ENCODE measurements at regions not wholly inside any gene's neighbourhood (a gene's known extent, or its start where the extent isn't known, plus 50 kb on each side); places are given as distances from the start of the nearest gene placed in this dataset.

- ChIA-PET SMC1A (ENCODE audit: uncharacterized antibody, unreplicated experiment) (no interaction called here), POLR2A (no interaction called here), CTCF (no interaction called here), RAD21 (ENCODE audit: unreplicated experiment) (no interaction called here)
- no peak overlapping the region for H3K4me2 ChIP-seq (ENCODE audit: control insufficient read depth, insufficient read depth)
- DNase-seq (ENCODE audit: low read depth, low spot score), result no peak
- no peaks in the 10 kb centered on the region for H3K79me2 ChIP-seq (ENCODE audit: control insufficient read depth, insufficient read depth, low read length)
- no peak overlapping the region for H3K9ac ChIP-seq (ENCODE audit: control insufficient read depth, insufficient read depth, low read length)
- no peak overlapping the region for H3K4me3 ChIP-seq
- H3K9me3 ChIP-seq (replicated peaks; ENCODE audit: control insufficient read depth, insufficient read depth, low read length), result no peaks in the 10 kb centered on the region
- no peak for ATAC-seq
- no peaks in the 10 kb centered on the region for H3K4me1 ChIP-seq (ENCODE audit: control insufficient read depth, insufficient read depth, low read length)
- no peak overlapping the region for H2AFZ ChIP-seq (ENCODE audit: control insufficient read depth, low read depth, low read length)
- H3K36me3 ChIP-seq (ENCODE audit: control insufficient read depth in 2 of 2, insufficient read depth in 2 of 2, low read length in 1 of 2), result no peaks in the 10 kb centered on the region
- no TSS peak for BruUV-seq (replicated peaks)
- intact Hi-C loops (cut with micrococcal nuclease; ENCODE audit: unreplicated experiment), result no loop called here
- no peak overlapping the region for H3K27ac ChIP-seq (ENCODE audit: control insufficient read depth, insufficient read depth)
- in situ Hi-C loops (cut with MboI), result no loop called here
- no peaks in the 10 kb centered on the region for H4K20me1 ChIP-seq (ENCODE audit: control insufficient read depth, insufficient read depth)
- no peak for FAIRE-seq
- H3K27me3 ChIP-seq (replicated peaks in 1 of 2; ENCODE audit: control insufficient read depth in 2 of 2, insufficient read depth in 2 of 2, low read length in 1 of 2), result no peaks in the 10 kb centered on the region
- TF ChIP-seq MYB (IDR thresholded peaks at IDR 0.05; ENCODE audit: borderline replicate concordance, low read depth, low read length), result no peak
- TF ChIP-seq HCFC1 (IDR thresholded peaks at IDR 0.05; ENCODE audit: low read length), result no peak
- TF ChIP-seq ZZZ3 (IDR thresholded peaks at IDR 0.05; ENCODE audit: control insufficient read depth, insufficient read length, low read depth), result no peak
- no peak for TF ChIP-seq NRF1 (conservative IDR thresholded peaks at IDR 0.05; ENCODE audit: low read depth, low read length)
- no peak for TF ChIP-seq POU2F2 (IDR thresholded peaks at IDR 0.05; ENCODE audit: borderline replicate concordance, low read depth, low read length)
- no peak for TF ChIP-seq ZNF24 (IDR thresholded peaks at IDR 0.05)
- no peak for TF ChIP-seq IRF3 (IDR thresholded peaks at IDR 0.05)
- TF ChIP-seq TARDBP (IDR thresholded peaks at IDR 0.05; ENCODE audit: borderline replicate concordance), result no peak
- TF ChIP-seq NBN (IDR thresholded peaks at IDR 0.05), result no peak
- TF ChIP-seq NR2F1 (conservative IDR thresholded peaks at IDR 0.05), result no peak
- no peak for TF ChIP-seq NFXL1 (IDR thresholded peaks at IDR 0.05; ENCODE audit: borderline replicate concordance)
- no peak for TF ChIP-seq E2F4 (IDR thresholded peaks at IDR 0.05; ENCODE audit: low read depth, low read length)
- TF ChIP-seq CEBPB (IDR thresholded peaks at IDR 0.05; ENCODE audit: borderline replicate concordance in 1 of 2, low read depth in 2 of 2, low read length in 2 of 2), result no peak
- WGBS (ENCODE audit: insufficient coverage, insufficient replicate concordance, low lambda C conversion rate, missing lambda C conversion rate), result 78% methylated on average over 3 of the region's 3 CpGs
Measured at GRCh38 chr7:41185851-41186250, 517.0 kb downstream of the INHBA start.

Measured in GM12878 (cell line).